Thyroid gland (tissue), 4 donors: ENCODE measurements at regions not wholly inside any gene's neighbourhood (a gene's known extent, or its start where the extent isn't known, plus 50 kb on each side); places are given as distances from the start of the nearest gene placed in this dataset.
"Not testable (repeated sequence)": the region's sequence is repeated elsewhere in the genome, so short reads cannot be mapped to it uniquely, and the experiment has no call there.

Experiments used
- POLR2A ChIP-seq, 2 donors: fragments of 450-650 bp; IDR thresholded peaks; one replicate each; pipeline ENCODE4 v1.6.1; 2017; ENCODE audit warnings: antibody characterized with exemption in 2 of 2, mild to moderate bottlenecking in 2 of 2, moderate library complexity in 1 of 2
- TF ChIP-seq, protein P1 (sequence below), 6 experiments: fragments of 200-600 bp in 3 of 6; fragments of 450-650 bp in 3 of 6; sonication (generic) in 3 of 6; IDR thresholded peaks; one replicate each; pipeline ENCODE4 v1.5.1; 2016 to 2019; ENCODE audit warnings: antibody characterized with exemption in 6 of 6, mild to moderate bottlenecking in 2 of 6, inconsistent platforms in 1 of 6, moderate library complexity in 1 of 6

DNA sequence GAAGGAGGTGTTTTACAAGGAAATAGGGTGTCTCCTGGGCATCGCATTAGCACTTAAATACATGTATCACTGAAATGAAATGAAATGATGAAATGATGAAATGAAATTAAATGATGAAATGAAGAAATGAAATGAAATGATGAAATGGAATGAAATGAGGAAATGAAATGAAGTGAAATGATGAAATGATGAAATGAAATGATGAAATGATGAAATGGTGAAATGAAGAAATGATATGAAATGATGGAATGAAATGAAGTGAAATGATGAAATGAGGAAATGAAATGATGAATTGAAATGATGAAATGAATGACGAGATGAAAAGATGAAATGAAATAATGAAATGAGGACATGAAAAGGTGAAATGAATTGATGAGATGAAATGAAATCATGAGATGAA, 314.6 kb downstream of the TP53TG3F start:
- TF ChIP-seq, protein P1, sequence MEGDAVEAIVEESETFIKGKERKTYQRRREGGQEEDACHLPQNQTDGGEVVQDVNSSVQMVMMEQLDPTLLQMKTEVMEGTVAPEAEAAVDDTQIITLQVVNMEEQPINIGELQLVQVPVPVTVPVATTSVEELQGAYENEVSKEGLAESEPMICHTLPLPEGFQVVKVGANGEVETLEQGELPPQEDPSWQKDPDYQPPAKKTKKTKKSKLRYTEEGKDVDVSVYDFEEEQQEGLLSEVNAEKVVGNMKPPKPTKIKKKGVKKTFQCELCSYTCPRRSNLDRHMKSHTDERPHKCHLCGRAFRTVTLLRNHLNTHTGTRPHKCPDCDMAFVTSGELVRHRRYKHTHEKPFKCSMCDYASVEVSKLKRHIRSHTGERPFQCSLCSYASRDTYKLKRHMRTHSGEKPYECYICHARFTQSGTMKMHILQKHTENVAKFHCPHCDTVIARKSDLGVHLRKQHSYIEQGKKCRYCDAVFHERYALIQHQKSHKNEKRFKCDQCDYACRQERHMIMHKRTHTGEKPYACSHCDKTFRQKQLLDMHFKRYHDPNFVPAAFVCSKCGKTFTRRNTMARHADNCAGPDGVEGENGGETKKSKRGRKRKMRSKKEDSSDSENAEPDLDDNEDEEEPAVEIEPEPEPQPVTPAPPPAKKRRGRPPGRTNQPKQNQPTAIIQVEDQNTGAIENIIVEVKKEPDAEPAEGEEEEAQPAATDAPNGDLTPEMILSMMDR (IDR thresholded peaks at IDR 0.05): not testable (repeated sequence)
- not testable (repeated sequence) for TF ChIP-seq POLR2A (IDR thresholded peaks at IDR 0.05)
